Ascending aorta (tissue), 2 donors: ENCODE measurements at regions not wholly inside any gene's neighbourhood (a gene's known extent, or its start where the extent isn't known, plus 50 kb on each side); places are given as distances from the start of the nearest gene placed in this dataset.

ENCODE experiments used
- DNase-seq, 2 donors: peaks; one replicate each; pipeline ENCODE4 v3.0.0-alpha.2; 2019; ENCODE audit warnings: low spot score in 2 of 2
- H3K27ac ChIP-seq, 2 donors: fragments of 200-600 bp; sonication (generic); one replicate each; pipeline ENCODE4 v1.5.1; 2016 to 2017; ENCODE audit warnings: mild to moderate bottlenecking in 1 of 2
- H3K27me3 ChIP-seq: fragments of 200-600 bp; sonication (generic); one replicate; pipeline ENCODE4 v1.5.1; 2017
- H3K36me3 ChIP-seq, 2 donors: fragments of 200-600 bp; sonication (generic); one replicate each; pipeline ENCODE4 v1.5.1; 2016
- H3K4me1 ChIP-seq, 2 donors: fragments of 200-600 bp; sonication (generic); one replicate each; pipeline ENCODE4 v1.5.1; 2016 to 2017; ENCODE audit warnings: mild to moderate bottlenecking in 1 of 2
- H3K4me3 ChIP-seq, 2 donors: fragments of 200-600 bp; sonication (generic); one replicate each; pipeline ENCODE4 v1.5.1; 2016 to 2017; ENCODE audit warnings: mild to moderate bottlenecking in 1 of 2
- H3K9me3 ChIP-seq, 2 donors: fragments of 200-600 bp; sonication (generic); one replicate each; pipeline ENCODE4 v1.5.1; 2016
- CTCF ChIP-seq, 3 experiments: fragments of 200-600 bp in 2 of 3; fragments of 450-650 bp in 1 of 3; sonication (generic) in 2 of 3; IDR thresholded peaks; one replicate each; pipeline ENCODE4 v1.5.1; 2016 to 2019; ENCODE audit warnings: antibody characterized with exemption in 3 of 3, mild to moderate bottlenecking in 1 of 3, moderate library complexity in 1 of 3
- intact Hi-C: fragments of 100-400 bp; cut with DNase I; formaldehyde crosslinking; loops from one replicate; pipeline ENCODE4 v1.15.1; 2023

- Histone ChIP-seq H3K9me3 (no peaks in the 10 kb centered on the region), H3K36me3 (no peaks in the 10 kb centered on the region), H3K4me1 (no peaks in the 10 kb centered on the region), H3K27ac (no peak overlapping the region), H3K27me3 (no peaks in the 10 kb centered on the region), H3K4me3 (no peak overlapping the region)
- no peak for DNase-seq
- no peak for TF ChIP-seq CTCF (IDR thresholded peaks at IDR 0.05)
- intact Hi-C loops, result no loop called here
Observed at GRCh38 chr17:51541215-51541614, 280.9 kb downstream of the UTP18 start.

GRCh38 chr17:51546114-51546513 is 285.8 kb downstream of the UTP18 start:
- Histone ChIP-seq H3K4me3 (no peak overlapping the region), H3K27ac (no peak overlapping the region), H3K36me3 (no peaks in the 10 kb centered on the region), H3K4me1 (no peaks in the 10 kb centered on the region), H3K9me3 (no peaks in the 10 kb centered on the region), H3K27me3 (no peaks in the 10 kb centered on the region)
- DNase-seq, result no peak
- intact Hi-C loops, result no loop called here
- no peak for TF ChIP-seq CTCF (IDR thresholded peaks at IDR 0.05)

- intact Hi-C loops, result no loop called here
- no peak for DNase-seq
- Histone ChIP-seq H3K27ac (no peak overlapping the region), H3K4me1 (no peaks in the 10 kb centered on the region), H3K27me3 (no peaks in the 10 kb centered on the region), H3K4me3 (no peak overlapping the region), H3K36me3 (no peaks in the 10 kb centered on the region), H3K9me3 (no peaks in the 10 kb centered on the region)
- TF ChIP-seq CTCF (IDR thresholded peaks at IDR 0.05), result no peak
Observed at GRCh38 chr17:51548125-51548524, 287.8 kb downstream of the UTP18 start.

GRCh38 chr17:51555153-51555552 is 294.8 kb downstream of the UTP18 start:
- H3K9me3 ChIP-seq, result no peaks in the 10 kb centered on the region
- no peak for TF ChIP-seq CTCF (IDR thresholded peaks at IDR 0.05)
- intact Hi-C loops, result no loop called here
- no peaks in the 10 kb centered on the region for H3K4me1 ChIP-seq
- H3K27me3 ChIP-seq, result no peaks in the 10 kb centered on the region
- no peak overlapping the region for H3K4me3 ChIP-seq
- no peak for DNase-seq
- no peaks in the 10 kb centered on the region for H3K36me3 ChIP-seq
- H3K27ac ChIP-seq, result no peak overlapping the region

- no peak for DNase-seq
- no peaks in the 10 kb centered on the region for H3K9me3 ChIP-seq
- no peaks in the 10 kb centered on the region for H3K4me1 ChIP-seq
- no peak for TF ChIP-seq CTCF (IDR thresholded peaks at IDR 0.05)
- no peak overlapping the region for H3K4me3 ChIP-seq
- H3K27me3 ChIP-seq, result no peaks in the 10 kb centered on the region
- H3K27ac ChIP-seq, result no peak overlapping the region
- intact Hi-C loops, result no loop called here
- H3K36me3 ChIP-seq, result no peaks in the 10 kb centered on the region
Observed at GRCh38 chr17:51559778-51560177, 299.4 kb downstream of the UTP18 start.

- no peak for TF ChIP-seq CTCF (IDR thresholded peaks at IDR 0.05)
- no peaks in the 10 kb centered on the region for H3K27me3 ChIP-seq
- H3K9me3 ChIP-seq, result no peaks in the 10 kb centered on the region
- no peaks in the 10 kb centered on the region for H3K4me1 ChIP-seq
- no peak overlapping the region for H3K4me3 ChIP-seq
- DNase-seq, result no peak
- no peaks in the 10 kb centered on the region for H3K36me3 ChIP-seq
- intact Hi-C loops, result no loop called here
- H3K27ac ChIP-seq, result no peak overlapping the region
Observed at GRCh38 chr17:51560398-51560797, 300.1 kb downstream of the UTP18 start.
